ENCODE measurements at regions not wholly inside any gene's neighbourhood (a gene's known extent, or its start where the extent isn't known, plus 50 kb on each side); places are given as distances from the start of the nearest gene placed in this dataset.

DNA sequence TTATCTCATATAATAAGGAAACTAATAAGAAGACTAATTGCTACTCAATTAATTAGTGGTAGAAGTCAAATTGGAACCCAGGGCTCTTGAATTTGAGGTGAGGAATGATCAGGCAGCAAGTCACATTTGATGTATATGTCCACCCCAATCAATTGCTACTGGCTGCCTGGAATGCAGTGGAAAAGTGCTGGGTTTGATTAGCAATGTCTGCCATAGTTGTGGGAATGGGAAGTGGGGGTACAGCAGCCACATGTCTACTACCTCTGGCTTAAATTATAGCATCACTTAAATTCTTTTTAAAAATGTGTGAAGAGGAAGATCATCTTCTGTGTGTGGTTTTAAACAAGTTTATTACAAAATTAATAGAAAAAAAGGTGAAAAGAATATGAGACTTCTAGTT is 50.8 kb upstream of the NAV2 start:
- no peak for DNase-seq

GRCh38 chr11:19660076-19660475 is 52.6 kb upstream of the NAV2 start:
- peak; percentile 12 for DNase-seq

DNA sequence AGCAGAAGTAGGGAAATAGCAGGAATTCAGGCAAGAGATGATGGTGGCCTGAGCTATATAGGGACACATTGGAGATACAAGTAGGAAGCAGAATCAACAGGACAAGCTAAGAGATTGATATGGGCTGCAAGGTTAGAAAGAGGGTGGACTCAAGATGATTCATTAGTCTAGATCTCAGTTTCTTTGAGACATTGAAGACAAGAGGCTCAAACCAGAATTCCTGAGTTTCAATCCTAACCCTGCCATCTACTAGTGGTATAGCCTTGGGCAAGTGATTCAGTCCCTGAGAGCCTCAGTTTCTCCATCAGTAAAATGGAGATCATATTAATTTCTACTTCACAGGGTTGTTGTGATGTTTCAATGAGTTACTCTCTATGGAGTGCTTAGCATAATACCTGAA is 53.1 kb upstream of the NAV2 start:
- DNase-seq, result no peak

GRCh38 chr11:19658344-19658743 is 54.3 kb upstream of the NAV2 start:
- no peak for DNase-seq

- no peak for DNase-seq
Measured at GRCh38 chr11:19656140-19656541, 56.5 kb upstream of the NAV2 start.

GRCh38 chr11:19652623-19653375 is 59.8 kb upstream of the NAV2 start:
- no peak for DNase-seq

DNA sequence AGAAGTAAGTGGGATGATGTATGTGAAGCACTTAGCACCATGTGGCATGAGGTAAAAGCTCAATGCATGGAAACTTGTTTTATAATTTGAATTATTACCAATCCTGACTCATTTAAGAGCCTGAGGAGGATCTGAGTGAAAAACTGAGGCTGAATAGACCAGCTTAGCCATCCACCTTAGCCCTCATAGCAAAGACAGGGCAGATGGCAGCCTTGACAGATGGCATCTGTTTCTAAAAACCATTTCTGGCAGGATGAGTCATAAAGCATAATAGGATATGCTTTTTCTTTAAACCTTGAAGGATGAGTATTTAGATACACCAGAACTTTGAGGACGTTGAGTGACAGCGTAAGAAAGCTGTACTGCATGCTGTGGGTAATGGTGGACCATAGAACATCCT is 61.0 kb upstream of the NAV2 start:
- DNase-seq, result no peak

DNA sequence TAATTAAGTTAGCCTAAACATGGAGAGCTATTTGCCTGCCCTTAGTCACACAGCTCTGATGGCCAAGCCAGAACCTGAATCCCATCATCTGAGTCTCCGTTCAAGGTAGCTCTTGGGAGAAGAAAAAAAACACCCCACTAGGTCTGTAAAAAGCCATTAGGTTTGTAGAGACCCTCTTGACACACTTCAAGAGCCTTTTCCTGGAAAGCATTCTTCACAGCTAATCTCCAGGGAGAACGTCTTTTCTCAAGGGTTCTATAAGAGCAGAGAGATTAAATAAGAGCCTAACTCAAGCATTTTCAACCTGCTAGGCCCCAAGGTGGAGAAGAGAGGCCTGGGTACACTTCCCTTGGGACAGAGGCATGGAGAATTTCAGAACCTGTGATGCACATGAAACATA is 61.6 kb upstream of the NAV2 start:
- DNase-seq, result no peak

- no peak for DNase-seq
Measured at GRCh38 chr11:19650467-19650866, 62.2 kb upstream of the NAV2 start.

DNA sequence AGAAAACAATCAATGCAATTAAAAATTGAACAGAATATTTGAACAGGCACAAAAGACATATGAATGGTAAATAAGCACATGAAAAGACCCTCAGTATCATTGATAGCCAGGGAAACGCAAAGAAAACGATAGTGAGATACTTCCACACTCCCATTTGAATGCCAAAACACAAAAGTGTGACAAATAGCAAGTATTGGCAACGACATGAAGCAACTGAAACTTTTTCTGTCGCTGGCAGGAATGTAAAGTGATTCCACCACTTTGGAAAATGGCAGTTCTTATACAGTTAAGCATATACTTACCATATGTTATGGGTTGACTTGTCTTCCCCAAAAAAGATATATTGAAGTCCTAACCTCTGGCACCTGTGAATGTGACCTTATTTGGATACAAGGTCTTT is 62.9 kb upstream of the NAV2 start:
- no peak for DNase-seq

DNA sequence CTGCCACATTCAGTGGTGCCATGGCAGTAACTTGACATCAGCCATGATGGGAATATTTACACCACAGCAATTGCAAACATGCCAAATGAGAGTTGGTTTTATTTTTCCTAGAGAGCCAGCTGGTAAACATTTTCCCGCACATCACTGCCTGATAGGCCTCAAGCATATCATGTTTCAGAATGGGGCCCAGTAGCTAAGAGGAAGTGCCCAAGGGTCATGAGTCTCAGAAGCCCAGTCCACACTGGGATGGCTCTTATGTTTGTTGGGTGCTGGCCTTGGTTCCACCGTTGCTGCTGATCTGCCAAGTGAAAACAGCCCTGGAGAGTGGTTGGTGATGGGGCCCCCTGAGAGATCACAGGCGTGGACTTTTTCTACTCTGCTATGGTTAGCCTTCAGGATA is 64.3 kb upstream of the NAV2 start:
- DNase-seq, result no peak

DNA sequence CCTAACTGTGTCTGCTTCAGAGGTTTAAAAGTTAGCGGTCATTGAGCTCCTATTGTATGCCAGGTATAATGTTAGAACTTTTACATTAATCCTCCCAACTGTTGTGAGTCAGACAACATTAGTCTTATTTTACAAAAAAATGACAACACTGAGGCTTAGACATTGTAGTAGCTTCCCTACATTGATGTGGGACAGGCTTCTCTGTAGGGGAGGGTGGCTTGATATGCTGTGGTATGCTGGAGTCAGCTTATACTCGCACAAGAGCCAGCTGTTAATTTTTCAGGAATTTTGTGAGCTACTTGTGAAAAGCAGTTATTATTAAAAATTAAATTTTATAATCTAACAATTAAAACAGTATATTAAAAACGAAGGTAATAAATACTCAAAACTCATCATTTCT is 64.8 kb upstream of the NAV2 start:
- no peak for DNase-seq

DNA sequence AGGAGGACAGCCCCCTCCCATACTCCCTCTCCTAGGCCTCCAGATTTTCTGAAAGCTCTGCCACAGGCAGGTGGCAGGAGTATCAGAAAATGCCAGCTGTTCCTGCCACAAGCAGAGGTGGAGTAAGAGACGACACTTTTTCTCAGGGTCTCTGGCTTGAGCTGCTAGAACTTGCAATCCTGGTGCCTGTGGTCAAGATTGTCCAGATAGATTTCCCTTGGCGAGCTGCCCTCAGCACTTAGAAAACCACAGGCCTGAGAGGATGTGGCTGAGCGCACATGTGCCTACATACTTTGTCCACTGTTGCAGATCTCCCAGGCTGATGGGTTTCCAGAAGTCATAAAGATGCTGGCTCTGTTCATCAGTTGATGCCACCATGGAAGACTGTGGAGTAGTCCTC is 65.7 kb upstream of the NAV2 start:
- no peak for DNase-seq

DNA sequence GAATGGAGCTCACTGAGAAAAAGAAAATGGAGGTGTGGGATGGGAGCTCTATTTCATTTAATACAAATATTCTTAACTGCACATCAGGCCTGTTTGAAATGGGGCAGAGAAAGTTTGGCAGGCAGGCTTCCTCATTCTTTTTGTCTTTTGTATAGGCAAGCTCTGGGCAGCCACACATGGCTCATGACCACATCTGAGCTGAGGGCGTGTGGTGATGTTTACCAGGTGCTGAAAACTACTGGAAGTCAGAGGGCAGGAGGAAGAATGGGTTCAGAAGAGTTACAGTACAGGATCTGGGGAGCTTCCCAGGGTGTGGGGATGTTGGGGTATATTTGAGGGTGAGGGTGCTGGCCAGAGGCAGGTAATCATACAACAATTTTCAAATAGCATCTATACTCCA is 66.3 kb upstream of the NAV2 start:
- DNase-seq, result no peak

- no peak for DNase-seq
Measured at GRCh38 chr11:19644316-19644715, 68.3 kb upstream of the NAV2 start.

DNA sequence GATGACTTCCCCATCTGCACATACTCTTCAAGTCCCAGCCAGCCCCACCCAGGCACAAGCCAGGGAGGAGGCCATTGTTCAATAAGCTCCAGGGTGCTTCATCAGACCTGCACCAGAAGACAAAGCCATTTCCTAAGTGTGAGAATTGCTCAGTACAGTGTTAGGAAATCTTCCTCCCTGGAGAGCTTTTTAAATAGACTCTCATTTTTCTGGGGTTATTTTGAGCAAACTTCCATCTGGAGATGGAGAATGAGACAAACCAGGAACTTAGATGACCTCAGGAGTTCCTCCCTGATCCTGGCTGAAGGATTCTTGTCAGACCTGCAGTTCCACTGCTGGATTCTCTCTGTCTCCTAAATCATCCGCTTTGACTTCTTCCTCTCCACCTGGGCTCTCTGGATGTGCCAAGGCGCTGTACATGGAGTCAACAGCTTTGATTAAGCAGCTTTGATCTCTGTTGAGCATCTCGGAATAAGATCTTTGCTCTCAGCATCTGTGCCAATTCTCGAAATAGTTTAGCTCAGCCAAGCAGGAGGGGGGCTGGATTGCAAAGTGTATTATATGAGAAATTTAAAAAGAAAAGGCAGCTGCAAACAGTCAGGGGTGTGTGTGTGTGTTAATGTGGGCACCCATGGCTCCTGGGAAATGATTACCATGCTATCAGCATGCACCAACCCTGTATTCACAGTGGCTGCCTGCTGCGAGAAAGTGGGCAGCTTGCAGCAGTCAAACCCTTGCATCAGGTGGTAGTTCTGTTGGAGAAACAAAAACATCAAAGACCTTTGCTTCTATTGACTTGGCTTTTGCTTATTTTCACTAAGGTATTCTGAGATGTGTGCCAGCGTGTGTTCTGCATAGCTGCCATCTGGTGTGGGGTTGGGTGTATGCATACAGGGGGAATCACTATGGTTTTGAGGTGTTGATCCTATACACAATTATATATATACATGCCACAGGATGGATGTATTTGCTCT is 70.2 kb upstream of the NAV2 start:
- no peak for DNase-seq

GRCh38 chr11:19639603-19640105 is 73.0 kb upstream of the NAV2 start:
- no peak for DNase-seq

GRCh38 chr11:19635332-19635731 is 77.3 kb upstream of the NAV2 start:
- no peak for DNase-seq

DNA sequence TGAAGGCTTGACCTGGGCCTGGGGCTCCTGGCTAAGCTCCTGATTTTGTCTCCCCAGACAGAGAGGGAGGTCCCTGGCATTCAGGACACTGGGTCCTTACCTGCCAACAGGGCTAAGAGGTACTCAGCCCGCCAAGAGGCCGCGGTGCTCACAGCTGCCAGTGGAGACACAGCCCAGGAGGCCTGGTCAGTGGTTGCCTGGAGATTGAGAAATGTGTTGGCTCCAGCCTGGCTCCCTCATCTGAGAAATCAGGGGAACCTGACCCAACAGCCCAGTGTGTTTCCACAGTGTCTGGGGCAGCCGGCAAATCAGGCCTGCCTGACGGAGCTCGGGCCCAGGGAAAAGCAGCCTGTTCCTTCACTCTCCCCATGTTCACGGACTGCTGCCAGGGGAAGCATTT is 79.4 kb upstream of the NAV2 start:
- DNase-seq, result no peak

- DNase-seq, result no peak
Measured at GRCh38 chr11:19632499-19632834, 80.2 kb upstream of the NAV2 start.

DNA sequence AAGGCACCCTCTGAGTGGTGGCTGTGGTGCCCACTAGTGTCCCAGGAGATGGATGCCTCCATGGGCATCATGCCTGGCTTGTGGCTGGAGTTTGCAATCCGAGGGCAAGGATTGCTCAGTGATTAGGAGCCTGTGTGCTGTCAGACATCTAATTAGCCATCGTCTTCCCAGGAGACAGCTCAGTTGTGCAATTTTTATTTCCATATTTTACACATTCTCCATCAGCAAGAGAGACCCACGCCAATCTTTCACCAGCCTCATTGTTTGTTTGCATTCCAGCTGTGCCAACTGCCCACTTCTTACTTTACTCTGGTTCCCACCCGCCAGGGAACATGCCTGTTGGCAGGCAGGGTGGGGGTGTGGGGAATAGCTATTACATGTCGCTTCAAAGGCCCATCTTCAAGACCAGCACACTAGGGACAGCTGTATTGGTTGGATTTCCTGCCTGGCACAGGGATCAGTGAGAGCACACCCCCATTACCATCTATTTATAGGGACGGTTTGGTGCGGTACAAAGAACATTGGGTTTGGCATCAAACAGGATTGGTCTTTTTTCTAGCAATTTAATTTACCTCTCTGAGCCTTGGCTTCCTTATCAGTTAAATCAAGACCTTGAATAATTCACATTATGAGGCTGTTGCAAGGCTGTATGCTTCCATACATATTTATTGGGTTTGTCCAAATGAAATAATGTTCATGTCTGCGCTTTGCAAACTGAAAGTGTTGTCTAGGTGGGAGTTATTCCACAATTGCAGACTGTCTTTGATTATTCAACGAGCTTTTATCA is 80.7 kb upstream of the NAV2 start:
- no peak for DNase-seq

DNA sequence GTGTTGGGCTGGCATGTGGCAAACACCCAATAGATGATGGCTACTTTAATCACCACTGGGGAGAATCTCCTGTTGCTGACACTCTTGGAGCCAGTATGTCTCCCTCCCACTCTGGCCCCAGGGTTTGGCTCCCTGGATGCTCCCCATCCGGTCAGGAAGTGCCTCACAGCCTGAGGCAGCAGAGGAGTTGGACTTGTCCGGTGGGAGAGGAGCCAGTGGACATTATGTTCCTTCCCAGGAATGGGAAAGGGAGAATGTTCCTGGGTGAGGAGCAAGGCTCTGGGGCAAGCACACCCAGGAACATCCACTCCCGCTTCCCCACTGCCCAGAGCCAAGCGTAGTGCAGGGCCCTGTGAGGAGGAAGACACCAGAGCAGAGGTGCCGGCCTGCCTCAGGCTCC is 84.6 kb upstream of the NAV2 start:
- no peak for DNase-seq

GRCh38 chr11:19627566-19627965 is 85.1 kb upstream of the NAV2 start:
- DNase-seq, result no peak

All from activated effector memory CD4-positive, alpha-beta T cell treated with Interleukin-2 at 50 U/mL for 16 hours (primary cell).